ENCODE measurements at regions not wholly inside any gene's neighbourhood (a gene's known extent, or its start where the extent isn't known, plus 50 kb on each side); places are given as distances from the start of the nearest gene placed in this dataset.
"Not testable (repeated sequence)": the region's sequence is repeated elsewhere in the genome, so short reads cannot be mapped to it uniquely, and the experiment has no call there.

DNA sequence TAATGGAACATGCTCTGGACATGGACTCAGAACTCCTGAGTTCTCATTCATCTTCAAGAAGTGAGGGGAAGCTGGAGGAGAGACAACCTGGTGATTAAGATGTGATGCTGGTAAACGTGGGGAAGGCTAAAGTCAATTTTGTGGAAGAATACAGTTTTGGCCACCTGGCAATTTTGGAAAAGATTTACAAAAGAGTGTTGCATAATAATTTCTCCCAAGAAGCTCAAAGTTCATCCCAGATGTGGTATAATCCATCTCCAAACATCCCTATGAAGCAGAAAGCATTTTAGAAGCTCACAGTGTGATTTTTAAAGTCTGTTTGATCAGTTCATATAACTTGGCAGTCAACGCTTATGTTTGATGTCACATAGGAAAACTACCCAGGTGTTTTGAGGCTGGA, 208.7 kb downstream of the LMX1A start:
- no peak for DNase-seq (ENCODE audit: low read depth in 3 of 3, low spot score in 1 of 3)

DNA sequence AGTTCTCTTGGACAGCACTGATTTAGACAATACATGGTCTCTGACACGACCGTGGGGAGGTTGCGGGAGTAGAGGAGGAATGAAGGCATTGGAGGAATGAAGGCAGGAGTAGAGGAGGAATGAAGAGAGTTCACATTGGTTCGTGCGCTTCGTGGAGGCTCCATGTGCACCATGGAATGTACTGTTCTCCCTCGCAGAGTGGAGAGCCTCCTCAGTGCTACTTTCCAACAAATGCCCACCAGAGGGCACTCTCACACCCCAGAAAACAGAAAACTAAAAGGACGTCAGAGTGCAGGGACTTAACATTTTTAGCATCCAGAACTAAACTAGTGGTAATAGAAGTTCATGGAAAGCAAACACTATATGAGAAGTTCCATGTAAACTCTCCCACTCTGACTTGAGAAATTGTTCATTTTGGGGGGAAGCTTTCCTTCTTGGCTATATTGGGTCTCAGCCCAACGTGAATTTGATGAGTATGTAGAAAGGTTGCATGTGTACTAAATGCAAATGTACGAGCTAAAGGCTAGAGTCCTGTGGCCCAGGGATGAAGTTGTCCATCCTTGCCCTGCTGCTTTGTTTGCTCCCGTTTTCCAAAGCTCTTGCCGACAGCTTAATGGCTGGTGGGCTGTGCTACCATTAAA, 211.6 kb downstream of the LMX1A start:
- DNase-seq (ENCODE audit: low read depth in 3 of 3, low spot score in 1 of 3) = peak in 1 of 3 donors; percentile 2

DNA sequence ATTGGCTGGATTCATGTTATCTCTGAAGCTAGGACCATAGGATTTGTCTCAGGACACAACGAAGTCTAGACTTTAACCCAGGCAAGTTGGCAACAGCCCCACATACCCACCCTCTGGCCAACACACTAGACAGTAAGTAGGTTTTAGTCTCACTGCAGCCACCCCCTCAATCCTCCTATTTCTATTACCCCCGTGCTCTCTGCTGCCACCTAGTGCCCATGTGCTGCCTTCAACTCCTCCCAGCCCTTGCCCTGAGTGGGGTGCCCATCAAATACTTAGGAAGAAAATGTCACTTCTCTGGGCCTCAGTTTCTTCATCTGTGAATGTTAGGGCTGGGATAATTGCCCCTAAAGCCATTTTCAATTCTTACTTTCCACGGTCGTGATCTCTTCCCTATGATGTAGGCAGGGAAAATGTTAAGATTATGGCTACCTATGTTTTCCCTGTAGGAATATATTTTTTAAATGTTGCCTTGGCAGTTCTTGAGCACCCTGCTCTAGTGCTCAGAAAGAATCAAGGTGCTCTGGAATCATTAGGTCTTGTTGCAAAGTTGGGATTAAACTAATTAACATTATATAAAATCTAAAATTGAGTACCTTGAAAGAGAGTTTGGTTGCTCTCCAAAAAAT, 213.0 kb downstream of the LMX1A start:
- no peak for DNase-seq (ENCODE audit: low read depth in 3 of 3, low spot score in 1 of 3)

GRCh38 chr1:165138960-165139359, 217.6 kb downstream of the LMX1A start:
- DNase-seq (ENCODE audit: low read depth in 3 of 3, low spot score in 1 of 3) = no peak

DNA sequence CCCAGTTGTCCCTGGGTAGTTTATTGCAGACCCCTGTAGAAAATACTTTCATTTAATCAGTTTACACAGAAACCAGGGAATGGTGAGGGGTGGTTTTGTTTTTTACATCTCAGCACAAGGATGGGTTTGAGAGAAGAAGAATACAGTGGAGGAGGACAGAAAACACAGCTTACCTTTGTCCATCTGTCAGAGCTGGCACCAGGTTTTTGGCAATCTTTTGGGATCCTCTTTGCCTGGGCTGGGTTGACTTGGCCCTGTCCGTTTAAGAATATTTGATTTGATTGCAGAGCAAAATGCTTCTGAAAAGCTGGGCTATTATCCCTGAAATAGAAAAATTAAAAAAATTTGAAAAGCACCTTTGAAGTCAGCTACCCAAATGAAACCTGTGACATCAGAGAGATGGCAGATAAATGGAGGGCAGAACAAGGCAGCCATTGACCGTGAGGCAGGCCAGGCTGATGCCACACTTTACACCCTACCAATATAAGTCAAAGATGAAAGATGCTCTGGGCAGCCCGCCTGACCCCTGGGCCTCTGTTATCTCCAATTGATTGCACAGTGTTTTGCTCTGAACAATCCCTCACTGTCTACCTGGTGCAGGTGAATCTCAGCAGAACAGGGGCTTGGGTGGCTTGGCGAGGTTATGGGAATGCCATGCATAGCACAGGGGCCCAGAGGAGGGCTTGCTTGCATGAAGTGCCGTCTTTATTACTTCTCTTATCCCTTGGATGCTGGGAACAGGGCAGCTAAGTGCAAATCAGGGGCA, 218.8 kb downstream of the LMX1A start:
- no peak for DNase-seq (ENCODE audit: low read depth in 3 of 3, low spot score in 1 of 3)

DNA sequence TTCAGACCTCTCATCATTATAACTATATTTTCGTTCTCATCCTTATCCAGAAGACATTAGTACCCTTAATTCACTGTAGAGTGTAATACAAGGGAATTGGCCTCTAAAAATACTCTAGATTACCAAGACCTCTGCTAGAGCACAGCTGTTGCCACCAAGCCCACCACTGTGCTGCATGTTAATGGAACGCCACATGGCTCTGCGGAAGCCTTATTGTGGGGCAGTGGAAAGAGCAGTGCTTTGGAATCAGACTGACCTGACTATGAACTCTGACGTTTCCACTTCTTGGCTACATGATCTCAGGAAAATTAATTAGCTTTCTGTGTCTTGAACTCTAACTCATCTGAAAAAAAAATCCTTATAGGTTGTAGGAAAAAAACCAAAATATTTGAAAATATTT, 222.1 kb downstream of the LMX1A start:
- DNase-seq (ENCODE audit: low read depth in 3 of 3, low spot score in 1 of 3) = no peak

- DNase-seq (ENCODE audit: low read depth in 3 of 3, low spot score in 1 of 3) = no peak
Observed at GRCh38 chr1:165129568-165130164, 226.8 kb downstream of the LMX1A start.

DNA sequence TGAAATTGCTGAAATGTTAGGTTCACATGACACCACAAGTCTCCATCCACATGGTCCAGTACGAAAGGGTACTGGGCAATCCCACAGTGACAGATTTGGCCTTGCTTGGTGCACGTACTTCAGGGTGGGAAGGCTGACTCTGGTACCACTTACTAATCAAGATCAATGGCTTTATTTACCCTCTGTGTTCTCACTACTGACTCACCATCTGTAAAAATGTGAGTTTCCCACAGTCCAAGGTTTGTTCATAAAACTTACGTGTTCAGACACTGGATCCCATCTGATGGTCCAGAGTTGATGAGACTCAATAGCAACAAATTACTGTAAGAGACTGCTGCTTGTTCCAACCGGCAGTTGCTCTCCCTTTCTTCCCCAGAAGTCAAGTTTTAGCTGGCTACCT, 231.7 kb downstream of the LMX1A start:
- DNase-seq (ENCODE audit: low read depth in 3 of 3, low spot score in 1 of 3) = no peak

- no peak for DNase-seq (ENCODE audit: low read depth in 3 of 3, low spot score in 1 of 3)
Observed at GRCh38 chr1:165119086-165119485, 237.4 kb downstream of the LMX1A start.

- no peak for DNase-seq (ENCODE audit: low read depth in 3 of 3, low spot score in 1 of 3)
Observed at GRCh38 chr1:165117482-165117881, 239.0 kb downstream of the LMX1A start.

GRCh38 chr1:165116732-165117131, 239.8 kb downstream of the LMX1A start:
- no peak for DNase-seq (ENCODE audit: low read depth in 3 of 3, low spot score in 1 of 3)

- no peak for DNase-seq (ENCODE audit: low read depth in 3 of 3, low spot score in 1 of 3)
Observed at GRCh38 chr1:165116171-165116570, 240.3 kb downstream of the LMX1A start.

DNA sequence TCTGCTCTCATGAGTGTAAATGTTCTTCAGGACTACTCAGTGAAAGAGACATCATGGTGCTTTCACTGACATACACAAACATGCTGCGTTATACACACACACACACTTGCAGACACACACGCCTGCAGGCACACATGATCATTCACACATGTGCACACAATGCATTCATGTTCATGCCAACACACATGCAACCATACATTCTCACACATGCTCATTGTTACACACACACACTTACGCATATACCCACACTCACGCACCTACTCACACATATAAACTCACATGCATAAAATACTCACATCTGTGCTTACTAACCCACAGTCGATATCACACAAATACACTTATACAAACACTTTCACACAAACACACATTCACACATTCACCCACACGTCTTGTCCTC, 241.6 kb downstream of the LMX1A start:
- DNase-seq (ENCODE audit: low read depth in 3 of 3, low spot score in 1 of 3) = no peak

DNA sequence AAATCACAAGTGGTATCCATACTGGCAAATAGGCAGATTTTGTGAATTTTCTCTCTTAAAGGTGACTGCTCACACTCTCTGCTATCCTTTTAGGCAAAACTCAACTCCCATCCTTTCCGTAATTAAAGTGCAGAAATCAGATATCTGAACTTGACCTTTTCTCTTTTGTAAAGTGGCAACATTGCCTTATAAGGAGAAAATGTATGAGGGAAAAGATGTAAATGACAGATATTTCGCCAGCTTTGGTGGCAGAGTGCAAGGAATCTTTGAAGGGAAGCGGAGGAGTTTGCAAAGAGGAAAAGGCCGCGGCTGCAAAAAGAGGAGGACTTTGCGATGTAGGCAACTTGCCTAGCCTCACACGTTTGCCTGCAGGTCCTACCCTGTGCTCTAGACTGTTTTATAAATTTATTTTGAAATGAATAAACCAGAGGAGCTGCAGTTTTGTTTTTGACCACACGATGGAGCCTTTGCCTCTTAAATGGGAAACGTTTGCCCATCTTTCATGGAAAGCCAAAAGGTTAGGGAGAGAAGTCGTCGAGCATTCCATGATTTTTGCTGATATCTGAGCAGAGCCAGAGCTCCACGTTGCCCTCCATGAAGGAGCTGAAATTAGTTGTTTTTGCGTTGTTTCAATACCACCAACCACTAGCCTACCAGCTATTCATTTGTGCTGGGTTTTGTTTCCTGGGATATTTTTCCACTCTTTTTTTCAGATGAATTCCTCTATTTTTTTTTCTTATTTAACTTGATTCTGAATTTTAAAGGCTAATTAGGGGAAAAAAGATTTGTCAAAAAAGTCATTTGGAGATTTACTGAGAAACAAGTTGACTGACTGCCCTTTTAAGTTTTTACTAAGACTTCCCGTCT, 242.3 kb downstream of the LMX1A start:
- no peak for DNase-seq (ENCODE audit: low read depth in 3 of 3, low spot score in 1 of 3)

DNA sequence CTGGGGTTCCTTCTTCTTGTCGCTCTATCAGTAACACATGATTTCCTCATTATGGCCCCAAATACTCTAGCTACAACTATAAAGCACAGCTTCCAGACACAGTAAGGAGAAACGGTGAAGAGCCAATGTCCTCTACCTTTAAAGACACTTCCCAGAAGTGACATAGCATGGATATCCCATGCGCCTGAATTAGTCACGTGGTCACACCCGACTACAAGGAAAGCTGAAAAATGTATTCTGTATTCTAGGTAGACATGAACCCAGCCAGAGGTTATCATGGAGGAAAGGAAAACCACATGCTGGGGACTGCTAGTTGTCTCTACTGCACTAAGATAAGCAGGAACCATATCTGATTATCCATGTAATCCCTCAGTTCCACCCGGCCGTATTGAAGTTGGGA, 244.3 kb downstream of the LMX1A start:
- no peak for DNase-seq (ENCODE audit: low read depth in 3 of 3, low spot score in 1 of 3)

- no peak for DNase-seq (ENCODE audit: low read depth in 3 of 3, low spot score in 1 of 3)
Observed at GRCh38 chr1:165109013-165109412, 247.5 kb downstream of the LMX1A start.

GRCh38 chr1:165092542-165093162, 263.9 kb downstream of the LMX1A start:
- not testable (repeated sequence) for DNase-seq (ENCODE audit: low read depth in 3 of 3, low spot score in 1 of 3)

GRCh38 chr1:165080253-165080896, 276.1 kb downstream of the LMX1A start:
- DNase-seq (ENCODE audit: low read depth in 3 of 3, low spot score in 1 of 3) = no peak

DNA sequence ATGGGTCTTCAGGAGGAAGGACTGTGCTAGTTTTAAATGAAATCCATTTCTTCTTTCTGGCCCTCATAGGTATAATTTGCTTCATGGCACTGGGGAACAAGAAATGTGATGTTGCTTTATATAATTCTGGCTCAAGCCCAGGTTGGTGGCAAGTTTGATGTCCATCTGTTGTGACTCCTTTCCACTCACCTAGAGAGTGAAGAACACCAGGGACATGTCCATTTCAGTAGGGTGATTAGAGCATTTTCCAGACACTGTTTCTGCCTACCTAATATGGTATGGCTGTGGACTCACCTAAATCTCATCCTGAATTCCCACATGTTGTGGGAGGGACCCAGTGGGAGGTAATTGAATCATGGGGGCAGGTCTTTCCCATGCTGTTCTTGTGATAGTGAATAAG, 278.1 kb downstream of the LMX1A start:
- DNase-seq (ENCODE audit: low read depth in 3 of 3, low spot score in 1 of 3) = no peak

- no peak for DNase-seq (ENCODE audit: low read depth in 3 of 3, low spot score in 1 of 3)
Observed at GRCh38 chr1:165075725-165076370, 280.7 kb downstream of the LMX1A start.
